GM12872 (cell line): ENCODE measurements at regions not wholly inside any gene's neighbourhood (a gene's known extent, or its start where the extent isn't known, plus 50 kb on each side); places are given as distances from the start of the nearest gene placed in this dataset.

ENCODE experiments used
- TF ChIP-seq, protein P1 (sequence below): IDR thresholded peaks from 3 replicates; pipeline ENCODE4 v1.5.1; 2011; ENCODE audit warnings: low read depth, mild to moderate bottlenecking, low read length, moderate library complexity; ENCODE audit not compliant: insufficient read depth

DNA sequence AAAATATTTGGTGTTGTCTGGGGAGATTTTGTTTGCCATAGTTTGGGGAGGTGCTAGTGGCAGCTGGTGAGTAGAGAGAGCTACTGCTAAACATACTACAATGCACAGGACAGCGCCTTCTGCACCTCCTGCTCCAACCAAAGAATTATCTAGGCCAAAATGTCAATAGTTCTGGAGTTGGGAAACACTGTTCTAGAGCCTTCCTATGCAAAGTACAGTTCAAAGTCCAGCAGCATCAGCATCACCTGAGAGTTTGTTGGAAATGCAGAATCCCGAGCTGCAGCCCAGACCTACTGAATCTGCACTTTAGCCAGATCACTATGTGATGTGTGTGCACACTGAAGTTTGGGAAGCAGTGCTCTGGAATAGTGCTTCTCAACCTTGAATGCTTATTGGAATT, 290.7 kb downstream of the TCF7L2 start:
- TF ChIP-seq, protein P1, sequence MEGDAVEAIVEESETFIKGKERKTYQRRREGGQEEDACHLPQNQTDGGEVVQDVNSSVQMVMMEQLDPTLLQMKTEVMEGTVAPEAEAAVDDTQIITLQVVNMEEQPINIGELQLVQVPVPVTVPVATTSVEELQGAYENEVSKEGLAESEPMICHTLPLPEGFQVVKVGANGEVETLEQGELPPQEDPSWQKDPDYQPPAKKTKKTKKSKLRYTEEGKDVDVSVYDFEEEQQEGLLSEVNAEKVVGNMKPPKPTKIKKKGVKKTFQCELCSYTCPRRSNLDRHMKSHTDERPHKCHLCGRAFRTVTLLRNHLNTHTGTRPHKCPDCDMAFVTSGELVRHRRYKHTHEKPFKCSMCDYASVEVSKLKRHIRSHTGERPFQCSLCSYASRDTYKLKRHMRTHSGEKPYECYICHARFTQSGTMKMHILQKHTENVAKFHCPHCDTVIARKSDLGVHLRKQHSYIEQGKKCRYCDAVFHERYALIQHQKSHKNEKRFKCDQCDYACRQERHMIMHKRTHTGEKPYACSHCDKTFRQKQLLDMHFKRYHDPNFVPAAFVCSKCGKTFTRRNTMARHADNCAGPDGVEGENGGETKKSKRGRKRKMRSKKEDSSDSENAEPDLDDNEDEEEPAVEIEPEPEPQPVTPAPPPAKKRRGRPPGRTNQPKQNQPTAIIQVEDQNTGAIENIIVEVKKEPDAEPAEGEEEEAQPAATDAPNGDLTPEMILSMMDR, result no peak

DNA sequence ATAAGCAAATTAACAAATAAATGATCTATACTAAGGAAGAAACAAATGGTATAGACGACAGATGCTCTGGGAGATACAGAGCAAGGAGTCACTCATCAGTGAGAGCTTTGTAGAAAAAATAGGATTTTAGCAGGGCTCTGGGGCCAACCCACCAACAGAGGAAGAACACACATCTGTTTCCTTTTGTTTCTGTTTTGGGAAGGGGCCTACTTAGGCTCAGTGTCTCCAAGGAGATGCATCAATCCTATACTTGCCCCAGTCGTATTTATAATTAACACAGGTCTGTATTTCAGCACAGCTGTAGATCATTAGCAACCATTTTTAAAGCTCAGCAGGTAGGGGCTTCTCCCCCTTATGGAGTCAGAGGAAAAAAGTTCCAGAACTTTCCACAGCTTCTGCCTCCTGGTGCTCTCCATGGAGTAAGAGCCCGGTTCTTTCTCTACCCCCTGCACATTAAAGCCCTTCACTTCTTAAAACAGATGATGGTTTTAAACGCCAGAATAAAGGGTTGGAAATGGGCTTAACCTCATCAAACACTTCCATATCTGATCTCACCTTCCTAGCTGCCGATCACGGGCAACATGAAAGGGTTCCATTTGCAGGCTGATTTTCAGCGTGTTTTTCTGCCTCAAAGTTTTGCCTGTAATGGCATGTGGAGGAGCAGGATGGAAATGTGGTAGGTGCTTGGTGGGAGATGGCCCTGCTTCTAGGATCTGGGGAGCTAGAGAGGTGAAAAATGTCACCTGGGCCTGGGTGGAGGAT, 291.7 kb downstream of the TCF7L2 start:
- TF ChIP-seq, protein P1, result no peak

DNA sequence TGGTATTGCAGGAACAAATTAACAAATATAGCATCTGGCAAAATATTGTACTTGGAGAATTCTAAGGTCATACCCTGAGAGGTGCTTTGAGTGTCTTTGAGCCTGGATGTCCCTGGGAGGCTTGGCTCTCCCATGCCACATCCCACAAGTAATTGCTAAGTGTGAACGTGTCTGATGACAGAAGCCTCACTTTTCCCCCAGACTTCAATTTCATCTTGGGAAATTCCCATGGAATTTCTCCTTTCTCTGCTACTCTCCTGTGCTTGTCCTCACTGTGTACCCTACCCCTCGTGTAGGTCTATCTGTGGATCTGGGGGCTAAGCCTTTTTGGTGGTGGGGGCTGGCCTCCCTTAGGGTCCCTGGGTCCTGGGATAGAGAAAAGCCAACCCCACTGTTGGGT, 293.3 kb downstream of the TCF7L2 start:
- TF ChIP-seq, protein P1, result no peak

DNA sequence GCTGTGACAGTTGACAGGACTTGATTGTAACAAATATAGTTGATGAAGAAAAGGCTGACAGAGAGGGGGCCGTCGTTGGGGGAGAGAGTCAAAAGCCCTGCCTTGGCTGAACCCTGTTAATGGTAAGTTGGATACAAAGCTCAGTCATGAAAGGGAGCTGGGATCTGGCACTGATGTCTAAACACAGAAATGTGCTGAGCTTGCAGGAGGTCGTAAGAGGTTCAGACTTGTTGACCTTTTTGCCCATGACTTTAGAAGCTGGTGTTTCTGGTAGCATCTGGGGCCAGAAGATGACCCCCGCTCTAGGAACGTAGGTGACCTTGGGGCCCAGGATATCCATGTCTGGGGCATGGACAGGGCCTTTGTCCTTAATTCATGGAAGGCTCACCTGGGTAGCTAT, 294.7 kb downstream of the TCF7L2 start:
- TF ChIP-seq, protein P1, result no peak

DNA sequence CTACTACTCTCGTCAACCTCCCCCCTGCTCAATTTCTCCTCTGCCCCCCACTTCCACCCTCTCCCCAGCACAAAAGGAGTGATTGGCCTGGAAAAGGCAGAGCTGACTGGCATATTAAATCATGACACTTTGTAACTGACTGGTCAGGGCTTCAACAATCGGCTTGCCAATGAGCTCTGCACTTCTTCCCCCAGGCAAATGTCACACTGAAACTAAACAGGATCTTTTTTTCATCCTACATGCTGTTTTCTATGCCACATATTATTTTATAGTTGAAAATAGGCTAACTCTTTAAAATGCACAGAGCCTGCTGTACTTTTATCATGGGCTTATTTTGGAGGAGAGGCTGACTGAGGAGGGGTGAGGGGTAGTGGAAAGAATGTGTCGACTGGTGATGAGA, 295.2 kb downstream of the TCF7L2 start:
- TF ChIP-seq, protein P1, result no peak

DNA sequence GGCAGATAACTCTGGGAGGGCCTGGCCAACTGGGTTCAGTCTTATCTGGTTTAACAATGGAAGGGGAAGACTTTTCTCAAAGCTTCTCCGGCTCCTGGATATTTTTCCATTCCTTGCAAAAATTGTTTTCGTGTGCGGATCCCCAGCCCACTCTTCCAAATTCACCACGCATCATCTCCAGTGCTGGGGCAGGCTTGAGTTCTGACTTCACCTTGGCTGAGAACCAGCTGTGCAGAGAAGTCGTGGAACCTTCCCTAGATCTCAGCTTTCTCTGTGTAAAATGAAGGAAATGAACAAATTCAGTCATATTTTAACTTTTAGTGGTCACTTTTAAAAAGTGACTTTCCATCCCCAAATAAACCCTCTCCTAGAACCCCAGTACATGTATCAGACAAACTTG, 297.0 kb downstream of the TCF7L2 start:
- TF ChIP-seq, protein P1, result no peak

DNA sequence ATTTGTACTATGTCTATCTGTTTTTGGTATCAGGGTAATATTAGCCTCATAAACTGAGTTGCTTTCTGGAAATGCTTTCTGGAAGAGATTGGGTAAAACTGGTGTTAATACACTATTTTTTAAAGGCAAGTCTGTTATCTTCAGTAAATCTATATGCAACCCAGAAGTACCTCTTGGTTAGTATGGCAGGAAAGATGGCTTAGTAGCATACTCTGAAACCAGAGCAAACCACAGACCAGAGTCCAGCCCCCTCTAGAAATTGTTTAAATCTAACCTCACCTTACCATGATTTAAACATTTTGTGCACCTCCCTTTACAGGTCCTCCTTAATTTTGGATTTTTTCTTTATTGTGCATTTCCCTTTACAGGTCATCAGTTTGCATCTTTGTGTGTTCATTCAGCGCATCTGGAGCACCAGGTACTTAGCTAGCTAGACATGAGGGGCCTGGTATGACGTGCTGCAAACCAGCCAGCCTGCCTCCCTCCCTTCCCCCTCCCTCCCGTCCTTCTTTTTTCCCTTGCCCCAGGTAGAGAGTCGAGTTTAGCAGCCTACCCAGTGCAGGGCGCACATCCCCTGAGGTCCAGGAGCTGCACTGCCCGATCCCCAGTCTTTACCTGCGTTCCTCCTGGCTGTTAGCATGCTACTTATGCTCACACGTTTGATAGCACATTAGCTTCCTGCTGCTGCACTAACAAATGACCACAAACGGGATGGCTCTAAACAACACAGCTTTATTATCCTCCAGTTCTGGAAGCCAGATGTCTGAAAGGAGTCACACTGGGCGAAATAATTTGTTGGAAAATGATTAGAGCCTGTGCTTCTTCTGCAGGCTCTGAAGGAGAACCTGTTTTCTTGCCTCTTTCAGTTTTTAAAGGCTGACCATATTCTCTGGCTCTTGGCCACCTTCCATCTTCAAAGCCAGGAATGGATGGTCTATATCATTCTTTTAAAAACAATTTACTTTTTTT, 299.9 kb upstream of the HABP2 start:
- TF ChIP-seq, protein P1, result no peak
